Gastroesophageal sphincter (tissue), 4 donors: ENCODE measurements at regions not wholly inside any gene's neighbourhood (a gene's known extent, or its start where the extent isn't known, plus 50 kb on each side); places are given as distances from the start of the nearest gene placed in this dataset.

Experiments used
- ATAC-seq: fragments of 150-250 bp; one replicate; pipeline ENCODE4 v1.9.1; 2016; ENCODE audit warnings: mild to moderate bottlenecking, moderate library complexity
- H3K27ac ChIP-seq, 4 donors: fragments of 200-600 bp; sonication (generic) in 3 of 4; 1 replicate in 3 of 4; 2 replicates in 1 of 4; pipeline ENCODE4 v1.5.1; 2016 to 2019
- H3K27me3 ChIP-seq: fragments of 200-600 bp; sonication (generic); one replicate; pipeline ENCODE4 v1.5.1; 2019
- H3K36me3 ChIP-seq, 2 donors: fragments of 200-600 bp; sonication (generic); one replicate each; pipeline ENCODE4 v1.5.1; 2019; ENCODE audit warnings: control low read depth in 1 of 2
- H3K4me1 ChIP-seq, 3 donors: fragments of 200-600 bp; sonication (generic); 1 replicate in 2 of 3; 2 replicates in 1 of 3; pipeline ENCODE4 v1.5.1; 2016 to 2019; ENCODE audit warnings: control low read depth in 2 of 3
- H3K4me3 ChIP-seq, 2 donors: fragments of 200-600 bp; sonication (generic); one replicate each; pipeline ENCODE4 v1.5.1; 2019; ENCODE audit warnings: mild to moderate bottlenecking in 1 of 2, moderate library complexity in 1 of 2
- H3K9me3 ChIP-seq, 3 donors: fragments of 200-600 bp; sonication (generic); one replicate each; pipeline ENCODE4 v1.5.1; 2017 to 2019; ENCODE audit warnings: control low read depth in 2 of 3
- CTCF ChIP-seq, 4 experiments: fragments of 200-600 bp in 2 of 4; fragments of 450-650 bp in 2 of 4; sonication (generic) in 1 of 4; IDR thresholded peaks; one replicate each; pipeline ENCODE4 v1.5.1; 2017 to 2019; ENCODE audit warnings: antibody characterized with exemption in 4 of 4, mild to moderate bottlenecking in 2 of 4, moderate library complexity in 2 of 4
- EP300 ChIP-seq: sonication (generic); formaldehyde crosslinking; IDR thresholded peaks from one replicate; pipeline ENCODE4 v1.6.1; 2017; ENCODE audit warnings: antibody characterized with exemption, mild to moderate bottlenecking
- POLR2A ChIP-seq, 2 donors: fragments of 450-650 bp; IDR thresholded peaks; one replicate each; pipeline ENCODE4 v1.6.1; 2017; ENCODE audit warnings: antibody characterized with exemption in 2 of 2, mild to moderate bottlenecking in 2 of 2, moderate library complexity in 1 of 2
- POLR2AphosphoS5 ChIP-seq: sonication (generic); formaldehyde crosslinking; IDR thresholded peaks from one replicate; pipeline ENCODE4 v1.6.1; 2017; ENCODE audit warnings: antibody characterized with exemption
- WGBS, 2 donors: methylation state at CpG; one replicate each; pipeline ENCODE4 v1.1.5; 2018; ENCODE audit warnings: low coverage in 1 of 2; 5-methylcytosine and 5-hydroxymethylcytosine counted together

GRCh38 chr20:12464036-12464435, 544.7 kb upstream of the SPTLC3 start:
- Histone ChIP-seq H3K4me1 (no peaks in the 10 kb centered on the region), H3K4me3 (no peak overlapping the region), H3K27ac (no peak overlapping the region), H3K36me3 (no peaks in the 10 kb centered on the region), H3K9me3 (no peaks in the 10 kb centered on the region), H3K27me3 (no peaks in the 10 kb centered on the region)
- TF ChIP-seq EP300 (no peak), POLR2A (IDR thresholded peaks at IDR 0.05) (no peak), POLR2AphosphoS5 (no peak), CTCF (IDR thresholded peaks at IDR 0.05) (no peak)
- 82 to 83% methylated on average over 1 to 3 of the region's 3 CpGs for WGBS, 2 donors
- ATAC-seq, result no peak

- no peaks in the 10 kb centered on the region for H3K36me3 ChIP-seq
- TF ChIP-seq POLR2AphosphoS5 (no peak), EP300 (no peak), CTCF (IDR thresholded peaks at IDR 0.05) (no peak), POLR2A (IDR thresholded peaks at IDR 0.05) (no peak)
- no peak overlapping the region for H3K27ac ChIP-seq
- no peaks in the 10 kb centered on the region for H3K9me3 ChIP-seq
- H3K27me3 ChIP-seq, result no peaks in the 10 kb centered on the region
- H3K4me1 ChIP-seq, result no peaks in the 10 kb centered on the region
- whole genome bisulfite sequencing, 2 donors, result 70% methylated on average over 2 of the region's 2 CpGs; no CpG with 5 or more reads in 1 of the 2 donors
- H3K4me3 ChIP-seq, result no peak overlapping the region
- ATAC-seq, result no peak
Observed at GRCh38 chr20:12466915-12467314, 541.9 kb upstream of the SPTLC3 start.

GRCh38 chr20:12467758-12468157, 541.0 kb upstream of the SPTLC3 start:
- Histone ChIP-seq H3K4me3 (no peak overlapping the region), H3K27ac (no peak overlapping the region), H3K9me3 (no peaks in the 10 kb centered on the region), H3K27me3 (no peaks in the 10 kb centered on the region), H3K36me3 (no peaks in the 10 kb centered on the region), H3K4me1 (no peaks in the 10 kb centered on the region)
- no peak for ATAC-seq
- no peak for TF ChIP-seq CTCF (IDR thresholded peaks at IDR 0.05)
- TF ChIP-seq POLR2AphosphoS5, result no peak
- no peak for TF ChIP-seq EP300
- no peak for TF ChIP-seq POLR2A (IDR thresholded peaks at IDR 0.05)
- WGBS, 2 donors, result 46 to 50% methylated on average over 4 of the region's 4 CpGs

GRCh38 chr20:12482661-12483060, 526.1 kb upstream of the SPTLC3 start:
- H3K9me3 ChIP-seq, result no peaks in the 10 kb centered on the region
- H3K4me1 ChIP-seq, result no peaks in the 10 kb centered on the region
- H3K27me3 ChIP-seq, result no peaks in the 10 kb centered on the region
- no peak for ATAC-seq
- H3K4me3 ChIP-seq, result no peak overlapping the region
- H3K27ac ChIP-seq, result no peak overlapping the region
- WGBS, 2 donors, result 89 to 100% methylated on average over 2 of the region's 2 CpGs
- TF ChIP-seq EP300 (no peak), CTCF (IDR thresholded peaks at IDR 0.05) (no peak), POLR2A (IDR thresholded peaks at IDR 0.05) (no peak), POLR2AphosphoS5 (peak; percentile 57)
- H3K36me3 ChIP-seq, result no peaks in the 10 kb centered on the region

GRCh38 chr20:12502443-12502842, 506.3 kb upstream of the SPTLC3 start:
- TF ChIP-seq POLR2A (IDR thresholded peaks at IDR 0.05), result no peak
- no peak for TF ChIP-seq CTCF (IDR thresholded peaks at IDR 0.05)
- no peak for TF ChIP-seq EP300
- TF ChIP-seq POLR2AphosphoS5, result no peak
- WGBS, 2 donors, result 65 to 72% methylated on average over 2 of the region's 2 CpGs

More at GRCh38 chr20:12502443-12502842, 506.3 kb upstream of the SPTLC3 start:
- Histone ChIP-seq H3K4me3 (no peak overlapping the region), H3K27ac (no peak overlapping the region), H3K36me3 (no peaks in the 10 kb centered on the region), H3K9me3 (no peaks in the 10 kb centered on the region), H3K4me1 (no peaks in the 10 kb centered on the region), H3K27me3 (no peaks in the 10 kb centered on the region)
- ATAC-seq, result no peak
